ENCODE measurements at regions not wholly inside any gene's neighbourhood (a gene's known extent, or its start where the extent isn't known, plus 50 kb on each side); places are given as distances from the start of the nearest gene placed in this dataset.

DNA sequence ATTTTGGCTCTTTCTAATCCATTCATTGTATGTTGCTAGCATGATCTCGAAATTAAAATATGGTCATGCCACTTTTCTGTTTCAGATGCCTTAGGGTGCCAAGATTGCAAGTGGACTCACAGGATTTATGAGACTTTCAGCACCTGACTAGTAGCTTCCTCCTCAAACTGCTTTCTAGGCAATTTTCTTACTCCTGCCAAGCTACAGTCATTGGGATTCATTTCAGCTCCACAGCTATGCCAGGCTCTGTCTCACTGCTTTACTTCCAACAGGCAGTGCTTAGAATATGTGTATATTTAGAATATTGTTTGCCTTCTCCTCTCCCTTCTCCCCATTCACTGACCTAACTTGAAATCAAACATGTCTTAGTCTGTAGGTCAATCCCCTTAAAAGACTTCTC is 681.4 kb downstream of the TENT5A start:
- TF ChIP-seq, protein P1, sequence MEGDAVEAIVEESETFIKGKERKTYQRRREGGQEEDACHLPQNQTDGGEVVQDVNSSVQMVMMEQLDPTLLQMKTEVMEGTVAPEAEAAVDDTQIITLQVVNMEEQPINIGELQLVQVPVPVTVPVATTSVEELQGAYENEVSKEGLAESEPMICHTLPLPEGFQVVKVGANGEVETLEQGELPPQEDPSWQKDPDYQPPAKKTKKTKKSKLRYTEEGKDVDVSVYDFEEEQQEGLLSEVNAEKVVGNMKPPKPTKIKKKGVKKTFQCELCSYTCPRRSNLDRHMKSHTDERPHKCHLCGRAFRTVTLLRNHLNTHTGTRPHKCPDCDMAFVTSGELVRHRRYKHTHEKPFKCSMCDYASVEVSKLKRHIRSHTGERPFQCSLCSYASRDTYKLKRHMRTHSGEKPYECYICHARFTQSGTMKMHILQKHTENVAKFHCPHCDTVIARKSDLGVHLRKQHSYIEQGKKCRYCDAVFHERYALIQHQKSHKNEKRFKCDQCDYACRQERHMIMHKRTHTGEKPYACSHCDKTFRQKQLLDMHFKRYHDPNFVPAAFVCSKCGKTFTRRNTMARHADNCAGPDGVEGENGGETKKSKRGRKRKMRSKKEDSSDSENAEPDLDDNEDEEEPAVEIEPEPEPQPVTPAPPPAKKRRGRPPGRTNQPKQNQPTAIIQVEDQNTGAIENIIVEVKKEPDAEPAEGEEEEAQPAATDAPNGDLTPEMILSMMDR (IDR thresholded peaks at IDR 0.05; ENCODE audit: insufficient read depth, low read length, poor library complexity, severe bottlenecking): no peak
- no peak for DNase-seq (ENCODE audit: low read depth)
- Histone ChIP-seq H3K27me3 (ENCODE audit: control insufficient read depth, insufficient read depth, low read length) (no peaks in the 10 kb centered on the region), H3K36me3 (ENCODE audit: control insufficient read depth, insufficient read depth, low read length) (no peaks in the 10 kb centered on the region), H3K4me3 (ENCODE audit: low read depth, low read length) (no peak overlapping the region)

- TF ChIP-seq, protein P1 (IDR thresholded peaks at IDR 0.05; ENCODE audit: insufficient read depth, low read length, poor library complexity, severe bottlenecking): no peak
- DNase-seq (ENCODE audit: low read depth): no peak
- Histone ChIP-seq H3K36me3 (ENCODE audit: control insufficient read depth, insufficient read depth, low read length) (no peaks in the 10 kb centered on the region), H3K4me3 (ENCODE audit: low read depth, low read length) (no peak overlapping the region), H3K27me3 (ENCODE audit: control insufficient read depth, insufficient read depth, low read length) (no peaks in the 10 kb centered on the region)
Observed at GRCh38 chr6:81067057-81067456, 685.4 kb downstream of the TENT5A start.

DNA sequence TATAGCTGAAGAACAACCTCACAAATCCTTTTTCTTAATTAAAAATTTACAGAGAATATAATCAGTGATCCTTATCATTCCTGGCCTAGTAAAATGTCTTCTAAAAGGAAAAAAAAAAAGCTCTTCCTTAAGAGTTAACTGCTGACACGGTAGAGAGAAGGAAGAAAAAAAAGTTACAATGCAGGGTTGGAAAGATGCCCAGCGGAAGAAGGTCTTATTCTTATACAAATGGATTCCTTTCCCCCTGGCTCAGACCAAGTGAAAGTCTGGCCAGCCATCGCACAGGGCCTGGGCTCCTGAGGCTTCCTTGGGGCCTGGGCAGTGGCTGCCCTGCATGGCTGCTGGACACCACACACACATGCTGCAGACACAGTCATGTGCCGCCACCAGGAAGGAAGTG is 688.6 kb downstream of the TENT5A start:
- Histone ChIP-seq H3K36me3 (ENCODE audit: control insufficient read depth, insufficient read depth, low read length) (no peaks in the 10 kb centered on the region), H3K4me3 (ENCODE audit: low read depth, low read length) (no peak overlapping the region), H3K27me3 (ENCODE audit: control insufficient read depth, insufficient read depth, low read length) (no peaks in the 10 kb centered on the region)
- no peak for DNase-seq (ENCODE audit: low read depth)
- TF ChIP-seq, protein P1 (IDR thresholded peaks at IDR 0.05; ENCODE audit: insufficient read depth, low read length, poor library complexity, severe bottlenecking): no peak

DNA sequence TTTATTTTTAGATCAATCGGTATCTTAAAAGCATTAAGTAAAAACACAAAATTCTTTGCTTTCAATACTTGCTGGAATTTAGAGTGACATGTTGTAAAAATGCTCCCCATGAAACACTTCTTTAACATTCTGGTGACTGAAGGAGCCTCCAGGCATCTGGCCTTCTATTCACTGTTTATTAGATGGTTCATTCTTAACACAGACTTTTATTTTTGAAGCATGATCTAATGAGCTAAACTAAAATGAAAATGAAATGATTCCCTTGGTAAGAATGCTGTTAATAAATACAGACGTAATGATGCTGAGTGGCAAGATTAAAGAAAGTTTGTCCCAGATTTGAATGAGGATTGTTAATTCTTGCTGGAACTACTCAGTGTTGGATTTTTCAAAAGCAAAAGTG is 698.4 kb downstream of the TENT5A start:
- Histone ChIP-seq H3K36me3 (ENCODE audit: control insufficient read depth, insufficient read depth, low read length) (no peaks in the 10 kb centered on the region), H3K27me3 (ENCODE audit: control insufficient read depth, insufficient read depth, low read length) (no peaks in the 10 kb centered on the region), H3K4me3 (ENCODE audit: low read depth, low read length) (no peak overlapping the region)
- TF ChIP-seq, protein P1 (IDR thresholded peaks at IDR 0.05; ENCODE audit: insufficient read depth, low read length, poor library complexity, severe bottlenecking): no peak
- no peak for DNase-seq (ENCODE audit: low read depth)

GRCh38 chr6:81051952-81052351 is 700.5 kb downstream of the TENT5A start:
- no peaks in the 10 kb centered on the region for H3K27me3 ChIP-seq (ENCODE audit: control insufficient read depth, insufficient read depth, low read length)
- no peaks in the 10 kb centered on the region for H3K36me3 ChIP-seq (ENCODE audit: control insufficient read depth, insufficient read depth, low read length)
- H3K4me3 ChIP-seq (ENCODE audit: low read depth, low read length): no peak overlapping the region
- no peak for DNase-seq (ENCODE audit: low read depth)
- TF ChIP-seq, protein P1 (IDR thresholded peaks at IDR 0.05; ENCODE audit: insufficient read depth, low read length, poor library complexity, severe bottlenecking): no peak

DNA sequence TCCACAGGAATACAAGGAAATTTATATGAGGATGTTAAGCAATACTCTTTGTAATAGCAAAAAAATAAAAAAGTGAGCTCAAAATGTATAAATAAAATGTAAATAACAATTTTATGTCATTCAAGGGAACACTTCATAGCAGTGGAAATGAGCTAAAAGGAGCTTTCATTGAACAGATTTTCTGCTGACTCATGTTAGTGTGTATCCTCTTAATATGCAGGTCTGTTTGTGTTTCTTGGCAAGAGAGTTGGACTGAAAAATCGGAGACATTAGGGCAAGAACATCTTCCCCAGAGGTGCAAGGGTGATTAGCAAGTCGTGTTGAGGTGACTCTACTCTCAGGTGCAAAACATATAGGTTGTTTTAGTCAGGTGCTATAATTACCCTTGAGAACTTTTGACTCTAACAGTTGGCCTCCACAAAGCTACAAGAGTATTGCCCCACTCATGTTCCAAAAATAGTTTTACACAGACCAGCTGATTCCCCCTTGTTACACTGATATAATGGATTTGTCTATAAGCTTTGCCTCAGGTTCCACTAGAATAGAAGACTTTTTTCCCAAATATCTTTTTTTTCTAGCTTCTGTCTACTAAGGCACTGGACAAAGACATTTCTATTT is 702.9 kb downstream of the TENT5A start:
- no peaks in the 10 kb centered on the region for H3K27me3 ChIP-seq (ENCODE audit: control insufficient read depth, insufficient read depth, low read length)
- DNase-seq (ENCODE audit: low read depth): no peak
- no peak overlapping the region for H3K4me3 ChIP-seq (ENCODE audit: low read depth, low read length)
- TF ChIP-seq, protein P1 (IDR thresholded peaks at IDR 0.05; ENCODE audit: insufficient read depth, low read length, poor library complexity, severe bottlenecking): no peak
- H3K36me3 ChIP-seq (ENCODE audit: control insufficient read depth, insufficient read depth, low read length): no peaks in the 10 kb centered on the region
